ENCODE measurements at regions not wholly inside any gene's neighbourhood (a gene's known extent, or its start where the extent isn't known, plus 50 kb on each side); places are given as distances from the start of the nearest gene placed in this dataset.
"Not testable (repeated sequence)": the region's sequence is repeated elsewhere in the genome, so short reads cannot be mapped to it uniquely, and the experiment has no call there.

DNA sequence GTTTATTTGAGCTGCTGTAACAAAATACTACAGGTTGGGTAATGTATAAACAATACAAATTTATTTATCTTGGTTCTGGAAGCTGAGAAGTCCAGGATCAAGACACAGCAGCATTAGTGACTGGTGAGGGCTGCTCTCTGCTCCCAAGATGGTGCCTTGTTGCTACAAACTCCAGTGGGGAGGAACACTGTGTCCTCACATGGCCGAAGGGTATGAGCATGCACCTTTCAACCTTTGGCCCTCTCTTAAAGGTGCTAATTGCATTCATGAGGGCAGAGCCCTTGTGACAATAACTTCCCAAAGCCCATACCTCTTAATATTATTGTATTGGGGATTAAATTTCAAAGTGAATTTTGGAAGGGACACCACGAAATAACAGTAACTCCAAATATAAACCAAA is 55.3 kb upstream of the ATP1B1 start:
- no peaks in the 10 kb centered on the region for H3K27me3 ChIP-seq
- no peak overlapping the region for H3K27ac ChIP-seq
- intact Hi-C loops (cut with DNase I), result no loop called here
- no peaks in the 10 kb centered on the region for H3K9me3 ChIP-seq
- no peak for DNase-seq
- 85 to 92% (median 91%) methylated on average over 2 of the region's 2 CpGs for WGBS, 3 donors
- TF ChIP-seq POLR2A (IDR thresholded peaks at IDR 0.05) (no peak), EP300 (IDR thresholded peaks at IDR 0.05) (no peak)
- TF ChIP-seq, protein P1, sequence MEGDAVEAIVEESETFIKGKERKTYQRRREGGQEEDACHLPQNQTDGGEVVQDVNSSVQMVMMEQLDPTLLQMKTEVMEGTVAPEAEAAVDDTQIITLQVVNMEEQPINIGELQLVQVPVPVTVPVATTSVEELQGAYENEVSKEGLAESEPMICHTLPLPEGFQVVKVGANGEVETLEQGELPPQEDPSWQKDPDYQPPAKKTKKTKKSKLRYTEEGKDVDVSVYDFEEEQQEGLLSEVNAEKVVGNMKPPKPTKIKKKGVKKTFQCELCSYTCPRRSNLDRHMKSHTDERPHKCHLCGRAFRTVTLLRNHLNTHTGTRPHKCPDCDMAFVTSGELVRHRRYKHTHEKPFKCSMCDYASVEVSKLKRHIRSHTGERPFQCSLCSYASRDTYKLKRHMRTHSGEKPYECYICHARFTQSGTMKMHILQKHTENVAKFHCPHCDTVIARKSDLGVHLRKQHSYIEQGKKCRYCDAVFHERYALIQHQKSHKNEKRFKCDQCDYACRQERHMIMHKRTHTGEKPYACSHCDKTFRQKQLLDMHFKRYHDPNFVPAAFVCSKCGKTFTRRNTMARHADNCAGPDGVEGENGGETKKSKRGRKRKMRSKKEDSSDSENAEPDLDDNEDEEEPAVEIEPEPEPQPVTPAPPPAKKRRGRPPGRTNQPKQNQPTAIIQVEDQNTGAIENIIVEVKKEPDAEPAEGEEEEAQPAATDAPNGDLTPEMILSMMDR (IDR thresholded peaks at IDR 0.05), result no peak
- no peak overlapping the region for H3K4me3 ChIP-seq
- no peaks in the 10 kb centered on the region for H3K36me3 ChIP-seq
- H3K4me1 ChIP-seq (ENCODE audit: insufficient read depth), result peaks cover 1% of the 10 kb centered on the region

DNA sequence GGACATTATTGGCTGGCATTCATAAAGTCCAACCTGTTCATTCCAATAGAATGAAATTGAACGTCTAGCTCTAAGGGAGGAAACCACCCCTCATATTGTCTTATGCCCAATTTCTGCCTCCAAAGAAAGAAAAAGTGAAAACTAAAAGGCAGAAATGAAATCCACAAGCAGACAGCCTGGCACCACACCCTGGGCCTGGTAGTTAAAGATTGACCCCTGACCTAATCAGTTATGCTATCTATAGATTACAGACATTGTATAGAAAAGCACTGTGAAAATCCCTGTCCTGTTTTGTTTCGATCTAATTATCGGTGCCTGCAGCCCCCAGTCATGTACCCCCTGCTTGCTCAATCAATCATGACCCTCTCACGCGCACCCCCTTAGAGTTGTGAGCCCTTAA is 54.3 kb upstream of the ATP1B1 start:
- H3K27me3 ChIP-seq; DNase-seq; H3K36me3 ChIP-seq; H3K4me3 ChIP-seq; H3K4me1 ChIP-seq (ENCODE audit: insufficient read depth); H3K27ac ChIP-seq; intact Hi-C loops (cut with DNase I); H3K9me3 ChIP-seq: not testable (repeated sequence)
- 91 to 93% (median 92%) methylated on average over 5 of the region's 5 CpGs for whole genome bisulfite sequencing, 3 donors

DNA sequence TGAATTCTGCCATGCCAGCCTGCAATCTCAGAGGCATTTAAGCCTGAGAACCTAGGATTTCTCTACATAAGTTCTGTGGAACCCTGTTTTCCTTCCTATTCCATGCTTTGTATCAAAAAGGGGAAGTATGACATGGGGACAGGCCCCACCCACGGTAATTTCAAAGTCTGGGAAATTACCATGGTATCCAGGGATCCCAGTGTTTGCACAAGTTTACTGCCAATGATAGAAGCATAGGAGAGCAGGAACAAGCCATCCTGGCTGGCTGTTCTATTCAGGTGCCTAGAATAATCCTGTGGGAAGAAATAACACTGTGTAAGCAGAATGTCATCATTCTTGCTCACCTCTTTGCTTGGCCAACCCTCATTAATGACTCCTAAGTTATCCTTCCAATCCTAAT is 53.8 kb upstream of the ATP1B1 start:
- no peaks in the 10 kb centered on the region for H3K36me3 ChIP-seq
- TF ChIP-seq, protein P1 (IDR thresholded peaks at IDR 0.05), result no peak
- TF ChIP-seq EP300 (IDR thresholded peaks at IDR 0.05) (no peak), POLR2A (IDR thresholded peaks at IDR 0.05) (no peak)
- DNase-seq, result no peak
- no peak overlapping the region for H3K27ac ChIP-seq
- whole genome bisulfite sequencing, 3 donors, result 77 to 90% (median 89%) methylated on average over 1 of the region's 1 CpG
- H3K4me1 ChIP-seq (ENCODE audit: insufficient read depth), result peaks cover 1% of the 10 kb centered on the region
- no peak overlapping the region for H3K4me3 ChIP-seq
- H3K9me3 ChIP-seq, result no peaks in the 10 kb centered on the region
- no peaks in the 10 kb centered on the region for H3K27me3 ChIP-seq
- intact Hi-C loops (cut with DNase I), result no loop called here

DNA sequence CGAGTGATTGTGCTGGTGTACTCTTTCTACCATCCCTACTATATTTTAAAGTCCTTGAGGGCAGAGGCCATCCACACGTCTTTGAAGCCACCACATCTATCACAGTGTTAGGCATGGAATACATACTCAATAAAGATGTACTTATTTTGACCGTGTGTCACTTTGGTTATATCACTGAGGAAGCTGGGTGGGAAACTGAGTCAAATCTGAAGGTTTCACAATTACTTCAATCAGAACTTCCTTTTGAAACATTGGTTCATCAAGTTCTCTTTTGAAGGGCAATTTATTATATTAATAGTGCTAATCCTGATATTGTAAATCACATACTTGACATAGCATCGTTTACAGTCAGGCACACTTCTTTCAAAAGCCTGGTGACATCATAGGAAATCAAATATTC is 53.3 kb upstream of the ATP1B1 start:
- intact Hi-C loops (cut with DNase I), result no loop called here
- WGBS, 3 donors, result 71 to 82% (median 73%) methylated on average over 4 of the region's 4 CpGs
- Histone ChIP-seq H3K9me3 (no peaks in the 10 kb centered on the region), H3K4me1 (ENCODE audit: insufficient read depth) (peaks cover 1% of the 10 kb centered on the region), H3K27me3 (no peaks in the 10 kb centered on the region), H3K4me3 (no peak overlapping the region), H3K36me3 (no peaks in the 10 kb centered on the region), H3K27ac (no peak overlapping the region)
- no peak for DNase-seq
- no peak for TF ChIP-seq POLR2A (IDR thresholded peaks at IDR 0.05)
- TF ChIP-seq, protein P1 (IDR thresholded peaks at IDR 0.05), result no peak
- TF ChIP-seq EP300 (IDR thresholded peaks at IDR 0.05), result no peak

All from ovary (tissue), 7 donors.